GM12892 (cell line): ENCODE measurements at regions not wholly inside any gene's neighbourhood (a gene's known extent, or its start where the extent isn't known, plus 50 kb on each side); places are given as distances from the start of the nearest gene placed in this dataset.

Source experiments
- POLR2A ChIP-seq: IDR thresholded peaks from 2 replicates; pipeline ENCODE4 v1.6.1; 2011; ENCODE audit warnings: low read depth, low read length, control low read depth
- POLR2AphosphoS5 ChIP-seq: IDR thresholded peaks from 2 replicates; pipeline ENCODE4 v1.6.1; 2011; ENCODE audit warnings: low read depth, low read length, control low read depth
- TAF1 ChIP-seq: IDR thresholded peaks from 2 replicates; pipeline ENCODE4 v1.6.1; 2011; ENCODE audit warnings: low read depth, mild to moderate bottlenecking, control low read depth, low read length, borderline replicate concordance

DNA sequence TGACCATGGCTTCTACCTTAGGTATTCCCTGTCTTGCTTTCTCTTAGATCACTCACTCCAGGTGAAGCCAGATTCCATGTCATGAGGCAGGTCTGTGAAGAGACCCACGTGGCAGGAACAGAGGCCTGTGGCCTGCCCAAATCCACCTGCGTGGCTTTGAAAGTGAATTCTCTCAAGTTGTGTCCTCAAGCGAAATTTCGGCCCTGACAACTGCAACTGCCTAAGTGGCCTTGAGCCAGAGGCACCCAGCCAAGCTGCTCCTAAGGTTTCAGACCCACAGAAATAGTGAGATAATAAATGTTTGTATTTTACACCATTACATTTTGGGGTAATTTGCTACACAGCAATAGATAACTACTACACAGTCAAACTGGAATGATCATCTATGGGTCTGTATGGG lies 497.9 kb downstream of the XYLT1 start:
- no peak for TF ChIP-seq POLR2AphosphoS5
- no peak for TF ChIP-seq TAF1
- TF ChIP-seq POLR2A, result no peak
